ENCODE measurements at regions not wholly inside any gene's neighbourhood (a gene's known extent, or its start where the extent isn't known, plus 50 kb on each side); places are given as distances from the start of the nearest gene placed in this dataset.

- H3K27me3 ChIP-seq (ENCODE audit: control insufficient read depth in 1 of 2, insufficient read depth in 2 of 2, low read length in 2 of 2) = no peaks in the 10 kb centered on the region
- intact Hi-C loops (cut with micrococcal nuclease; ENCODE audit: unreplicated experiment) = no loop called here
- H3K79me2 ChIP-seq (ENCODE audit: insufficient read depth, low read length) = peaks cover 2% of the 10 kb centered on the region
- ChIA-PET CTCF (ENCODE audit: low intra/inter-chr PET ratio, low total read pairs) (no interaction called here), POLR2A (no interaction called here)
- peaks cover 2 to 30% of the 10 kb centered on the region in 2 experiments for H3K36me3 ChIP-seq (replicated peaks in 1 of 2; ENCODE audit: control insufficient read depth in 1 of 2, insufficient read depth in 2 of 2, low read length in 2 of 2)
- H4K20me1 ChIP-seq (ENCODE audit: insufficient read depth, low read length) = peaks cover 6% of the 10 kb centered on the region
- WGBS (ENCODE audit: low lambda C conversion rate) = 100% methylated on average over 7 of the region's 8 CpGs
- peaks cover 9% of the 10 kb centered on the region for H3K9me3 ChIP-seq (ENCODE audit: low read length)
- H3K4me2 ChIP-seq (ENCODE audit: low read depth, low read length) = no peak overlapping the region
- no peaks in the 10 kb centered on the region for H3K4me1 ChIP-seq (ENCODE audit: insufficient read depth, low read length)
- FAIRE-seq (no peak), ATAC-seq (no peak), DNase-seq (ENCODE audit: low spot score) (no peak)
- H2AFZ ChIP-seq (ENCODE audit: low read length) = no peak overlapping the region
- no TSS peak for BruUV-seq (replicated peaks)
- H3K4me3 ChIP-seq (replicated peaks in 1 of 3; ENCODE audit: insufficient read depth in 1 of 3, low read depth in 2 of 3, low read length in 3 of 3) = no peak overlapping the region
- no peak overlapping the region for H3K9ac ChIP-seq (ENCODE audit: insufficient read depth, low read depth, low read length)
- no peak for TF ChIP-seq SP1 (IDR thresholded peaks at IDR 0.05)
- no peak for TF ChIP-seq SP1 (CRISPR knock-in tag; IDR thresholded peaks at IDR 0.05)
- no peak for TF ChIP-seq ZNF317 (CRISPR knock-in tag; IDR thresholded peaks at IDR 0.05)
- TF ChIP-seq ZSCAN5A (CRISPR knock-in tag; IDR thresholded peaks at IDR 0.05; ENCODE audit: borderline replicate concordance) = no peak
- TF ChIP-seq ZHX2 (IDR thresholded peaks at IDR 0.05; ENCODE audit: low read depth) = no peak
- TF ChIP-seq ZHX2 (CRISPR knock-in tag; IDR thresholded peaks at IDR 0.05; ENCODE audit: borderline replicate concordance) = no peak
- no peak for TF ChIP-seq KDM1A (CRISPR knock-in tag; IDR thresholded peaks at IDR 0.05)
- TF ChIP-seq HMGXB4 (CRISPR knock-in tag; IDR thresholded peaks at IDR 0.05; ENCODE audit: borderline replicate concordance in 1 of 2, low read depth in 1 of 2) = no peak
- in situ Hi-C loops (cut with HindIII; ENCODE audit: extremely low pct_ligation_motif_present, low pct_unique_long_range_greater_than_20kb) = no loop called here
- no peak overlapping the region for H3K27ac ChIP-seq (ENCODE audit: extremely low read length, insufficient read depth, low read length)
Measured at GRCh38 chr11:70924108-70924507, 328.3 kb downstream of the SHANK2 start.
